HG02884 (cell line): ENCODE measurements at regions not wholly inside any gene's neighbourhood (a gene's known extent, or its start where the extent isn't known, plus 50 kb on each side); places are given as distances from the start of the nearest gene placed in this dataset.

Experiments
- ATAC-seq: cut with Tn5 transposase; IDR thresholded peaks from one replicate; pipeline ENCODE4 v1.9.1; 2021; ENCODE audit warnings: mild to moderate bottlenecking, moderate library complexity; ENCODE audit not compliant: unreplicated experiment

DNA sequence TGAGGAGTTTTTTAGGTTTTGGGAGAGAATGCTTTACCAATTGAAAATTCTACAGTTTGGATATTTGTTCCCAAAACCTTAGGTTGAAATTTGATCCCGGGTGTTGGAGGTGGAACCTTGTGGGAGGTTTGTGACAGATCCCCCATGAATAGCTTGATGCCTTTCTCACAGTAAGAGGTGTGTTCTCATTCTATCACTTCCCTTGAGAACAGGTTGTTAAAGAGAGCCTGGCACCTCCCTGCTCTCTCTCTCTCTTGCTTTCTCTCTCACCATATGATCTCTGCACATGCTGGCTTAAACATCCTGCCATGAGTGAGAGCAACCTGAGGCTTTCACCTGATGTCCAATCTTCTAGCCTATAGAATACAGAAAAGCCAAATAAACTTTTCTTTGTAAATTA is 1475.5 kb upstream of the AGA start:
- ATAC-seq, result no peak

GRCh38 chr4:178937130-178937529 is 1494.9 kb upstream of the AGA start:
- no peak for ATAC-seq

GRCh38 chr4:178941975-178942374 is 1499.7 kb upstream of the AGA start:
- ATAC-seq, result no peak

- ATAC-seq, result no peak
Observed at GRCh38 chr4:178953447-178954120, 1511.3 kb upstream of the AGA start.

- no peak for ATAC-seq
Observed at GRCh38 chr4:178955614-178956013, 1513.4 kb upstream of the AGA start.

DNA sequence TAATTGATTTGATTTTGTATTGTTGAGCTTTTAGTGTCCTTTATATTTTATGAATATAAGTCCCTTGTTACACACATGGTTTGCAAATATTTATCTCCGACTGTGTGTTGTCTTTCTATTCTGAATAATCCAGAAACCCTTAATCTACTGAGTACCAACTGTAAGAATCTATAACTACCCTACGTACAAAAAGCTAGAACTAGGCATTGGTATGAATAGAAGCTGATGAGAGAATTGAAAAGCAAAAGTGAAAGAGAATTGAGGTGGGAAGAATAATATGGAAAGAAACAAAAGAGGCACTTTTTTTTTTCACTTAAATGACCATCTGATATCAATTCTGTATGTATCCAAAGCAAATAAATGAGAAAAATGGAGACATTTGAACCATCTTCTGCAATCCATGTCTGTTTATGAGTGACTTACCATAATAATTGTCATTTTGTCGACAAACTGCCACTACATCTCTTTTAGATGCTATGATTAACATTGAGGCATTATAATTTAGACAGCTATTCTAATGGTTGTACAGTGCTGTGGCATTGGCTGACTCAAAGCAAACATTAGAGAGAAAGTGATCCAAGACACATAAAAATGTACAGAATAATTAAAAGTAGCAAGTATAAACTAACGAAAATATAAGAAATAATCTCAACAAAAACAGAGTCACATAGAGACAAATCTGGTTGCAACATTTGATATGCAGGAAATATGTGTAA is 1516.6 kb upstream of the AGA start:
- ATAC-seq, result no peak

DNA sequence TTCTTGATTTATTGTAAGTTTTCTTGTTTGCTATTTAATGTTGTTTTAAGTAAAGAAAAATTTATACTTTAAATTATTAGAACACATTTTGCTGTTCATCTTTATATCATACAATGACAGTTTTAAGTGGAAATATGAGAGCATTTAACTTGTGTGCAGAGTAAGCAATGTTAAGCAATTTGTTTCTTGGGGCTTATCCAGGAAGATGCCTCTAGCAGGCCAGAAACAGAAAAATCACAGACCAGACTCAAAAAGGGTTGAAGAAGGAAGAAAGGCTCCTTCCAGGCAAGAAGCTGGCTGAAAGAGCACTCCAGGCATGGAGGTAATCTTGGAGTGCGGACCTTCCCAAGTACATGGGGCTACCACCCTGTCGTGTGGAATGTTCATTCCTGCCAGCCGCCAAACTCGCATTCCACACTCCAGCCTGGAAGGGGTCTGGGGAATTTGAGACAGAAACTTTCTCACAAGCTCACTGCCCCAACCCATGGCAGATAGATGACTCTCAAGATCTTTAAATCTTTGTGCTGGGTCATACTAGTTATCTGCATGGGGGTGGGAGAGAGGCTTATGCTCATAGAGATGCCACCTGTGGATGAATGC is 1521.3 kb upstream of the AGA start:
- no peak for ATAC-seq

DNA sequence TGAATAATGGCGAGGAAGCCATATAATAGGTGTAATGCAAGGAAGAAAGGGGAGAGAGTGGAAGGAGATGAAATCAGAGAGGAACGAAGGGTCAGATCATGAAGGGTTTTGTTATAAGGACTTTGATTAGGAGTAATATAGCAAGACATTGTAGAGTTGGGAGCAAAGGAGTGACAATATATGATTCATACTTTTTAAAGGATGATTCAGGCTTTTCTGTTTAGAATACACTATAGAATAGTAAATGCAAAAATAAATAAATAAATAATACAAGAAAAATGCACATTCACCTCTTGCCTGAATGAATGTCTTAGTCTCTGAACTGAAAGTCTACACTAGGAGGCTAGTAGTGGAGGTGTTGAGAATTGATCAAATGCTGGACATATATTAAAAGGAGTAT is 1524.4 kb upstream of the AGA start:
- no peak for ATAC-seq

- ATAC-seq, result no peak
Observed at GRCh38 chr4:178970433-178971140, 1528.3 kb upstream of the AGA start.

DNA sequence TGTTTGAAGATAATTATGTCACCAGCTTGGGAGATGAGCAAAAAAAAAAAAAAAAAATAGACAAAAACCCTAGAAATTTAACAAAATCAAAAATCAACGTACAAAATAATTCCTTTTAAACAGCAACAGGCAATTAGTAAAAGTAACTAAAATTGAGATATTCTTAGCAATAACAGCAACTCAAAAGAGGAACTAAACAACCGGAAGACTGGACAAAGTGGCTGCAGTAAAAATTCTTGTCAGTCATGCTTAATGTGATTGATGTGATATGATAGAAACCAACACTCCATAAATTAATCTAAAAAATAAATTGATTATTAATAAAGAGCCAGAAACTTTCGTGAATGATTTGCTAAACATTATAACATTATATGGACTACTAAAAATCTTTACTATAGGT is 1534.6 kb upstream of the AGA start:
- ATAC-seq, result no peak

DNA sequence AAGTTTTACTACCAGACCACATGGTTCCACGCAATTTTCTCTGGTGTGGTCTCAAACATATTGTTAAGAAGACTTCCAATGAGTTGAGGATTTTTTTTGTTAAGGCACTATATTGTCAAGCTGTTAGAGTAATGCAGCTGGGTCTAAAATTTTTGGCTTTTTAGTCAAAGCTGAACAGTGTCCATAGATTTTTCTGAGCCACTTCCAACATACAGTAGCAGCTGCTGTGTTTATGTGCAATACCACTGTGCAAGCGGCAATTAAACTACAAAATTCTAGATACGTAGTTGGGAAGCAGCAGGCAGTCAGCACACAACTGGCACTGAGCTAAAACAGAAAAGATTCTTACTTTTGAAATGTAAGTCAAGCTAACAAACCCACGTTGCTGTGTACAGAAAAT is 1551.1 kb upstream of the AGA start:
- no peak for ATAC-seq

DNA sequence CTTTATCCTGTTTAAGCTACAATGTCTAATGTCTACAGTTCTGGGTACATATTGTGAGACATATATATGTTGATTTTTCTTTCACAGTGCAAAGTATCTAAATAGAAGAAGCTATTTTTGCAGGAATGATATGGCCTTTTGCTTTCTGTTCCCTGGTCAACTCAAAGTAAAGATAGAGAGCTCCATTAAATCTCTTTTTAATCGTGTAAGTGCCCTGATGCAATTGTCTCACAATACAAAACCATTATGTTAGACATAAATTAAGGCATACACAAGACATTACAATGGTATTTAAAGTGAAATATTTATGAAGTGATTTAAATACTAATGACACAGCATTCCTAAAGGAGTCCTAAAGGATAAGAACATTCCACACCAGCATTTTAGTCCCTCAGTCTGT is 1559.7 kb upstream of the AGA start:
- ATAC-seq, result no peak

DNA sequence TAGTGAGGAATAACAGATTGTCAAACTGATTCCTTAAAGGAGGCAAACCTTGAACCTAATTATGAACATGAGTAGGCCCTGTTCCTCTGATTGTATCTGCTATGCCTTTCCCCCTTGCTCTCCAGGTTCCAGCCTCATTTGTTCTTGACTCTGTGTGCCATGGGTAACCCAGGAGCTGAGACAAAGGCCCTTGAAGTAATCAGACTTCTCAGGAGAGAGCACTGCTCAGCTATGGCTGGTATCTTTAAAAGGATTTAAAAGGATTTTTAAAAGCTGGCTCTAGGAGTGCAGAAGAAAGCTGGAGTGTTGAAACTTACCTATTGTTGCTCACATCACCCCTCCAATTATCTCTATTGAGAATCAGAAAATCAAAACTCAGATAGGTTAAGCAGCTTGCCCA is 1565.5 kb upstream of the AGA start:
- no peak for ATAC-seq

DNA sequence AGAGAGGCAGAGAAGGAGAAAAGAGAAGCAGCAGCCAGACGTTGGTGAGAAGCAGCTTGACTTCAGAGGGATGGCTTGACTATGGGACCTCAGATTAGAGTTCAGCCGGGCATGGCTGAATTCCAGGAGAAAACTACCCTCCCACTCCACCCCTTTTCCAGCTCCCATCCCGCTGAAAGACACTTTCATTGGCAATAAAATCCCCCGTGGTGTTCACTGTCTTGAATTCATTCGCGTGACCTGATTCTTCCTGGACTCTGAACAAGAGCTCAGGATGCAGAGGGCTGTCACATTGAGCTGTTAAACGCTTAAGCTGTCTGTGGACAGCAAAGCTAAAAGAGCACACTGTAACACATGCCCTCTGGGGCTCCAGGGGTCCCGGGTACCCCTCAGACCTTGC is 1575.3 kb upstream of the AGA start:
- no peak for ATAC-seq

DNA sequence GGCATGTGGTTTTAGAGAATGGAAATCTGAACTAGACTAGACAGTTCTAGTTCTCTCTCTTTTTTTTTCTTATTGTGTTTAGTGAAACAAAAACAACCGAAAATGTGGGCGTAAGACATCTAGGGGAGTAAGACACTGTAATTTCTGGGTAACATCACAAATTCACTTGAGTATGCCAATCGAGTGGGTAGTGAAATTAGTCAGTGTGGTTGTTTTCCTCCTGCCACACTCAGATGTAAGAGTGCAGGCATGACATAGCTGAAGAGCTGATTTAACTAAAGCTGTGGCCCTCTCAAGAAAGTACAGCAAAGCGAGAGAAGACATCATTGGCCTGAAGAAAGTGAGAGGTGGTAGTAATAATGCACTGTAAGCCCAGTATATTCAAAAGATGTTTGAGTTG is 1585.3 kb upstream of the AGA start:
- ATAC-seq, result no peak

DNA sequence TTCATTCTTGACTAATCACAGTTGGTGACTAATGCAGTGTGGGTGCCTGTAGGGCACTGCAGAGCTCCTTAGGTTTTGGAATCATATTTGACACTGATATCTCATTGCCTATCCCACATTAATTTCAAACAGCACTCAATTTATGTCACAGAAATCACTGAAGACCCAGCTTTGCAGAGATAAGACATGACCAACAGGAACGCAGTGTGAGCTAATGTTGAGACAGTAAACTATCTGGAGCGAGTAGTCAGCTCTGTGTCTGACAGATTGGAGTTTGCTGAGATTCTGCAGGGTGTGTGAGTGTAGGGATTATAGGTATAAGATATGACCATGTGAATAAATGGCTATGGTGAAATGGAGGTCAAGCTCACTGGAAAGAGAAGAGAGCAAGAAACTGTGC is 1586.1 kb upstream of the AGA start:
- no peak for ATAC-seq

DNA sequence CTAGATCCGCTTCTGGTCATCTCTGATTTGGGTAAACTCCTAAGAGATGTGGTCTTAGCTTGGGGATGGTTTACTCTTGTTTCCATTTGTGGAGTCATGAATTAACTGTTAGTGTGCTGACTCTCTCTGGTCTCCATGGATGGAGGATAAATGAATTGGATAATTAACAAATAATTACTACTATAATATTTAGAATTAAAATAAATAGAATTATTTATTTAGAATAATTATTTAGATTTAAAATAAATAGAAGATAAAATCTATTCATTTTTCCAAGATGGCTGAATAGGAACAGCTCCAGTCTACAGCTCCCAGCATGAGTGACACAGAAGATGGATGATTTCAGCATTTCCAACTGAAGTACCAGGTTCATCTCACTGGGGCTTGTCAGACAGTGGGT is 1587.4 kb upstream of the AGA start:
- ATAC-seq, result no peak

GRCh38 chr4:179040259-179040658 is 1598.0 kb upstream of the AGA start:
- no peak for ATAC-seq

DNA sequence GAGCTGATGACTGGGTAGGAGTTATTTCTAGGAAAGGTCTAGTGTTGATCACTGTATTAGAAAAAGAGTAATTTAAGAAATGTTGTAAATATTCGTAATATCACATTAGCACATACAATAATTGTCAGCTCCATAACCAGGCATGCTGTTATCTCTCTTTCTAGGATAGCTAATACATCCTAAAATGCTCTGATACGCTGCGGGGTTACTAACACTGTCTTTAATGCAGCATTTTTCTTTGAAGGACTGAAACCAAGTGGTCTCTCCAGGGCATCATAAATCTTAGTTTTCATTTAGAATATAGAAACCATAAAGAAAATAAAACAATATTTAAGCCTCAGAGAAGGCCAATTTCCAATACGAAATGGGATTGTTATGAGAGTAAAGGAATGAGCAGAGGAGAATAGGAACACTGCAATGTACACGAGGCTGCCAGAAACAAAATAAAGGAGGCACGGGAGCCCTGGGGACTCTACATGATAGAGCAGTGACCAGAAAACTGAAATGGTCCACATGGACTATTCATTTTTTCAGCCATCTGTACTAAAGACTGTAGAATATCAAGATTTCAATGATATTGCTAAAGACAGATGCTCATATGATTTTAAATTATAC is 1606.7 kb upstream of the AGA start:
- ATAC-seq, result no peak

DNA sequence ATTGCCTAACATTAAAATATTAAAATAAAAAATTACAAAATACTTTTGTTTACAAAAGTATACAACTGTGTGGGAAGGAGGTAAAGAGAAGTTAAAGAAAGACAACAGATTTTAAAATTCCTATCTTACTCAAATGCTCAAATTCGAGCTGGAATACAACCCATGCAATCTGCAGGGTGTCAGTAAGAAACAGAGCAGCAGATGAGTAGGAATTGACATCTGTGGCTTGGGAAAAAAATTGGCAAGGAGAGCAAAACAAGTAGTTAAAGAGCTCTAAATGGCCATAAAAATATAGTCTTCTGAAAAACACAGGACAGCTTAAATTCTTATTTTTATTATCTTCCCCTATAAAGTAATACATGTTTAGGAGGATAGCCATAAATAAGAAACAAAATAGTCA is 1609.0 kb upstream of the AGA start:
- no peak for ATAC-seq

GRCh38 chr4:179059396-179059795 is 1617.2 kb upstream of the AGA start:
- ATAC-seq, result no peak
